Right lobe of liver (tissue), 6 donors: ENCODE measurements at regions not wholly inside any gene's neighbourhood (a gene's known extent, or its start where the extent isn't known, plus 50 kb on each side); places are given as distances from the start of the nearest gene placed in this dataset.
A peak's percentile ranks its signal among the peaks of the same experiment; 100 is the strongest.

Experiments
- ATAC-seq, 4 donors: fragments of 200-7000 bp; cut with Tn5 transposase; one replicate each; pipeline ENCODE4 v1.9.1; 2020; ENCODE audit warnings: mild to moderate bottlenecking in 4 of 4, moderate library complexity in 4 of 4
- DNase-seq, 3 donors: peaks; one replicate each; pipeline ENCODE4 v3.0.0-alpha.2; 2020
- H3K27ac ChIP-seq, 3 donors: fragments of 200-600 bp; one replicate each; pipeline ENCODE4 v1.8.0; 2022
- H3K27me3 ChIP-seq, 2 donors: fragments of 200-600 bp; one replicate each; pipeline ENCODE4 v1.8.0; 2022
- H3K36me3 ChIP-seq, 4 donors: fragments of 200-600 bp; sonication (generic) in 1 of 4; one replicate each; pipeline versions ENCODE4 v1.5.1 to v1.8.0; 2017 to 2022; ENCODE audit warnings: control low read depth in 1 of 4
- H3K4me1 ChIP-seq, 4 donors: fragments of 200-600 bp; sonication (generic) in 1 of 4; one replicate each; pipeline versions ENCODE4 v1.5.1 to v1.8.0; 2017 to 2022; ENCODE audit warnings: control low read depth in 1 of 4
- H3K4me3 ChIP-seq, 3 donors: fragments of 200-600 bp; one replicate each; pipeline ENCODE4 v1.8.0; 2022
- H3K9me3 ChIP-seq, 4 donors: fragments of 200-600 bp; sonication (generic) in 1 of 4; one replicate each; pipeline versions ENCODE4 v1.5.1 to v1.8.0; 2017 to 2022; ENCODE audit warnings: control low read depth in 1 of 4
- CTCF ChIP-seq, 4 donors: fragments of 200-600 bp in 3 of 4; fragments of 450-650 bp in 1 of 4; IDR thresholded peaks; one replicate each; pipeline versions ENCODE4 v1.5.1 to v1.8.0; 2016 to 2022; ENCODE audit warnings: antibody characterized with exemption in 4 of 4, mild to moderate bottlenecking in 2 of 4
- POLR2A ChIP-seq: fragments of 450-650 bp; IDR thresholded peaks from one replicate; pipeline ENCODE4 v1.6.1; 2017; ENCODE audit warnings: antibody characterized with exemption, mild to moderate bottlenecking
- WGBS: methylation state at CpG from one replicate; pipeline ENCODE4 v1.1.6; 2018; ENCODE audit warnings: low coverage, low lambda C conversion rate; ENCODE audit not compliant: insufficient coverage; ENCODE audit errors: missing lambda C conversion rate; 5-methylcytosine and 5-hydroxymethylcytosine counted together
- intact Hi-C, 2 donors: fragments of 100-400 bp; cut with DNase I; formaldehyde crosslinking; loops; one replicate each; pipeline versions ENCODE4 v1.11.2 to v1.14.1; 2022
- donor health status: DM: no; HTN: yes; CAD: no.
- donor health status: DM: no; HTN: no; CAD: no.
- donor health status: DM: no; HTN: no; CAD: no.
- donor health status: DM: no; HTN: yes; CAD: no.
- donor health status: DM: no; HTN: yes; CAD: no.

DNA sequence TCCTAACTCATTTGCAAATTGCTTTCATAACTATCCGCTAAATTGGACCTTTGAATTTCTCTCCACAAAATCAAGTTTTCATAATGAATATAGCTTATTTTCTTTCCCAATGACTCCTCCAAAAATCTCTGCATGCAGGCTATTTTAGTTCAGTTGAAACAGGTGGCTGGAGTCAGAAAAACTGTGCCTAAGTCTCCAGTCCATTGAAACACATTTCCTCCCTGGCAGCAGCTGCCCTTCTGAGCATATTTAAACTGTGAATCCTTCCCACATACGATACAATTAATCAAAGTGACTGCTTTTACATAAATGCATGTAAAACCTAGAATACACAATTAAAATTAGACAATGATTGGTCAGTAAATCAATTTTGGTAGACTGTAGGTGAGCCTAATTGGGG, 344.6 kb upstream of the MARCKS start:
- ATAC-seq: no peak
- Histone ChIP-seq H3K4me3 (no peak overlapping the region), H3K27ac (no peak overlapping the region), H3K36me3 (no peaks in the 10 kb centered on the region), H3K4me1 (no peaks in the 10 kb centered on the region), H3K9me3 (no peaks in the 10 kb centered on the region), H3K27me3 (no peaks in the 10 kb centered on the region)
- no peak for TF ChIP-seq POLR2A
- no peak for TF ChIP-seq CTCF (IDR thresholded peaks at IDR 0.05)
- 83% methylated on average over 2 of the region's 2 CpGs for WGBS
- intact Hi-C loops: no loop called here
- no peak for DNase-seq

DNA sequence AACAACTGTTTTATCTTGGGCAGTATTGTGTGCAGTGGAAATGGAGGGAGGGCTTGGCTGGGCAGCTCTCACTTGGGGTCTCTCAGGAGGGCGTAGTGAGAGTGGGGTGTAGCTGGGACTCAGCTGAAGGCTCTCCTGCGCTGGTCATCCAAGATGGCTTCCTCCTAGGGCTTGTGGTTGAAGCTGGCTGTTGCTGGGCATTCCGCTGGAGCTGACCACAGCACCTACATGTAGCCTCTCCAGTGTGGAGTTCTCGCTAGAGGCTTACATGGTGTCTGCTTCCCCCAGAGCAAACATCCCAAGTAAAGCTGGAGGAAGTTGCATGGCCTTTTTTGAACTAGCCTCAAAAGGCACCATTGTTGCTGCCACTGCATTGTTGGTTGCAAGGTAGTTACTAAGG, 344.1 kb upstream of the MARCKS start:
- Histone ChIP-seq H3K27ac (no peak overlapping the region), H3K4me1 (no peaks in the 10 kb centered on the region), H3K9me3 (no peaks in the 10 kb centered on the region), H3K27me3 (no peaks in the 10 kb centered on the region), H3K4me3 (no peak overlapping the region), H3K36me3 (no peaks in the 10 kb centered on the region)
- DNase-seq: no peak
- WGBS: 88% methylated on average over 3 of the region's 4 CpGs
- TF ChIP-seq POLR2A: no peak
- no peak for TF ChIP-seq CTCF (IDR thresholded peaks at IDR 0.05)
- intact Hi-C loops: no loop called here
- ATAC-seq: no peak

GRCh38 chr6:113522376-113522775, 334.8 kb upstream of the MARCKS start:
- Histone ChIP-seq H3K27me3 (no peaks in the 10 kb centered on the region), H3K4me3 (no peak overlapping the region), H3K36me3 (no peaks in the 10 kb centered on the region), H3K9me3 (no peaks in the 10 kb centered on the region), H3K27ac (no peak overlapping the region), H3K4me1 (no peaks in the 10 kb centered on the region)
- no peak for TF ChIP-seq CTCF (IDR thresholded peaks at IDR 0.05)
- TF ChIP-seq POLR2A: no peak
- no peak for DNase-seq
- WGBS: 80% methylated on average over 1 of the region's 1 CpG
- intact Hi-C loops: no loop called here
- ATAC-seq: no peak

DNA sequence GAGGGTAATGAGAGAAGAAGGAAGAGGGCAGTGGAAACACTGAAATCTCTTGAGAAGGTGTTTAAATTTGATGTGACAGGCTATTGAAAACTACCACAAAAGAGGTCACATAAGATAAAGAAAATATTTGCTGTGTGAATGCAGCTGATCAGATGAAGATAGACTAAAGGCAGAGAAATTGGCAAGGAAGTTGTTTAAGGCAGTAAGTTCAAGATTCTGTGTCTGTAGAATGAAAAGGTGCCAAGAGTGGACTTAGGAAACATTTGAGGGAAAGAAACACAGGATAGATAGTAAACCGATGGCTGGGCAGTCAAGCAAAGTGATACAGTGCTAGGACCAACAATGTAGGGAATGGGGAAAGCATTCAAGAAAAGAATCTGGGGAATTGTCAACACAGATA, 332.3 kb upstream of the MARCKS start:
- intact Hi-C loops: no loop called here
- WGBS: 50% methylated on average over 1 of the region's 1 CpG
- H3K9me3 ChIP-seq: no peaks in the 10 kb centered on the region
- H3K4me3 ChIP-seq: no peak overlapping the region
- H3K36me3 ChIP-seq: no peaks in the 10 kb centered on the region
- no peaks in the 10 kb centered on the region for H3K4me1 ChIP-seq
- H3K27ac ChIP-seq: no peak overlapping the region
- H3K27me3 ChIP-seq: no peaks in the 10 kb centered on the region
- DNase-seq (no peak), ATAC-seq (no peak)
- TF ChIP-seq POLR2A: no peak
- no peak for TF ChIP-seq CTCF (IDR thresholded peaks at IDR 0.05)

DNA sequence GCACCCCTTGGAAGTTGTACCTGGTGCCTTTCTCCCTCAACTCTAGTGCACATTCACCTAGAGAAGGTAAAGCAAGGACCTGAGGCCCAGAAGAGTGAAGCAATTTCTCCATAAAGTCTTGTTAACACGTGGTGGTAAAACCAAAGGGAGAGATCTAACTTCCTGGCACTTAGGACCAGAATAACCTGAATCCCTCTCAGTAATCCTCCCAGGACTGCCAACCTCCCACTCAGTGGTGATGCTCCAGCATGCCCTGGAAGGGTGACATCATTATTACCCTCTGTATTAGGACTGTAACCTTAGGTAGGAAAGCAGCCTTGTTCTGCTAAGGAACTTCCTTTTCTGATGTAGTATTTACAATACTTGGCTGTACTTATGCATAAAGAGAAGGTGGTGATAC, 330.6 kb upstream of the MARCKS start:
- Histone ChIP-seq H3K27me3 (no peaks in the 10 kb centered on the region), H3K9me3 (no peaks in the 10 kb centered on the region), H3K36me3 (no peaks in the 10 kb centered on the region), H3K4me1 (no peaks in the 10 kb centered on the region), H3K27ac (no peak overlapping the region), H3K4me3 (no peak overlapping the region)
- ATAC-seq: peak in 1 of 4 donors; percentile 49
- no peak for TF ChIP-seq POLR2A
- no peak for TF ChIP-seq CTCF (IDR thresholded peaks at IDR 0.05)
- WGBS: 33% methylated on average over 1 of the region's 1 CpG
- DNase-seq: no peak
- intact Hi-C loops: no loop called here
